Pancreas (tissue), 10 donors: ENCODE measurements at regions not wholly inside any gene's neighbourhood (a gene's known extent, or its start where the extent isn't known, plus 50 kb on each side); places are given as distances from the start of the nearest gene placed in this dataset.
A peak's percentile ranks its signal among the peaks of the same experiment; 100 is the strongest.

ENCODE experiments used
- ATAC-seq, 4 donors: fragments of 200-7000 bp; cut with Tn5 transposase; one replicate each; pipeline versions ENCODE4 v1.8.0 to v1.9.1; 2020; ENCODE audit warnings: mild to moderate bottlenecking in 4 of 4, moderate library complexity in 4 of 4
- DNase-seq, 6 donors: peaks; one replicate each; pipeline ENCODE4 v3.0.0-alpha.2; 2020
- FAIRE-seq: peaks from 2 replicates; lab custom pipeline; 2012; peaks lifted over from hg19 to GRCh38; lab: Jason Lieb, UNC
- H3K27ac ChIP-seq, 4 donors: fragments of 200-600 bp; sonication (generic); 1 replicate in 3 of 4; 2 replicates in 1 of 4; pipeline versions ENCODE4 v1.5.0 to v1.8.0; 2020
- H3K27me3 ChIP-seq, 4 donors: fragments of 200-600 bp; one replicate each; pipeline ENCODE4 v1.8.0; 2021
- H3K36me3 ChIP-seq, 3 donors: fragments of 200-600 bp; sonication (generic) in 1 of 3; one replicate each; pipeline versions ENCODE4 v1.5.0 to v1.8.0; 2020 to 2021
- H3K4me1 ChIP-seq, 3 donors: fragments of 200-600 bp; one replicate each; pipeline ENCODE4 v1.8.0; 2021
- H3K4me3 ChIP-seq, 4 donors: fragments of 200-600 bp; sonication (generic) in 2 of 4; one replicate each; pipeline versions ENCODE4 v1.5.0 to v1.8.0; 2020 to 2021
- H3K9me3 ChIP-seq, 4 donors: fragments of 200-600 bp; one replicate each; pipeline ENCODE4 v1.8.0; 2021
- CTCF ChIP-seq, 4 donors: fragments of 200-600 bp; sonication (generic) in 3 of 4; IDR thresholded peaks; one replicate each; pipeline versions ENCODE4 v1.5.0 to v1.8.0; 2021; ENCODE audit warnings: antibody characterized with exemption in 4 of 4
- WGBS, 2 donors: extraction: QIAGEN DNeasy Blood & Tissue Kit; methylation state at CpG; one replicate each; pipeline ENCODE4 v1.1.7; 2013; 5-methylcytosine and 5-hydroxymethylcytosine counted together
- intact Hi-C, 3 donors: fragments of 100-400 bp; cut with DNase I; formaldehyde crosslinking; loops; one replicate each; pipeline versions ENCODE4 v1.11.1 to v1.14.2; 2022
- donor health status: healthy with polysubstance abuse.
- donor health status: DM: no; HTN: no; CAD: no; lungs with moderate emphysema.
- donor health status: DM: no; HTN: no; CAD: no.
- donor health status: control.
- donor health status: control.
- donor health status: Bipolar disorder and iron deficiency.
- donor health status: DM: yes; HTN: yes; CAD: no.
- donor health status: DM: no; HTN: no; CAD: no.
- donor health status: DM: no; HTN: no; CAD: no.
- donor health status: DM: yes; HTN: yes; CAD: no.

DNA sequence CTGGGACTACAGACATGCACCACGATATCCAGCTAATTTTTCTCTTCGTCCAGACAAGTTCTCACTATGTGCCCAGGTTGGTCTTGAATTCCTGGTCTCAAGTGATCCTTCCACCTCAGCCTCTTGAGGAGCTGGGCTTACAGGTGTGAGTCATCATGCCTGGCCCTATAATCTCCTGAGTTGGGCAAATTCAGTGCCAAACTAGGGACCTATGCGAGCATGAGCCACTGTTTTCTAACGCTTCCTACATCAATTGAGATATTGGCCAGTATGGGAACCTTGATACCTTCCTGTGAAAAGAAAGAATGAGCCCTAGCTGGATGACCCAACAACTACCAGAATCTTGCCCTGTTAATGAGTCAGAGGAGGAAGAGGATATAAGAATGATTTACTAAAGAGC is 585.2 kb downstream of the C12orf50 start:
- no peak overlapping the region for H3K4me3 ChIP-seq
- FAIRE-seq = no peak
- intact Hi-C loops = no loop called here
- no peak for DNase-seq
- H3K4me1 ChIP-seq = no peaks in the 10 kb centered on the region
- no peaks in the 10 kb centered on the region for H3K9me3 ChIP-seq
- no peak for ATAC-seq
- 85 to 91% methylated on average over 4 of the region's 4 CpGs for WGBS, 2 donors
- no peaks in the 10 kb centered on the region for H3K27me3 ChIP-seq
- H3K36me3 ChIP-seq = no peaks in the 10 kb centered on the region
- TF ChIP-seq CTCF (IDR thresholded peaks at IDR 0.05) = no peak
- H3K27ac ChIP-seq = no peak overlapping the region

DNA sequence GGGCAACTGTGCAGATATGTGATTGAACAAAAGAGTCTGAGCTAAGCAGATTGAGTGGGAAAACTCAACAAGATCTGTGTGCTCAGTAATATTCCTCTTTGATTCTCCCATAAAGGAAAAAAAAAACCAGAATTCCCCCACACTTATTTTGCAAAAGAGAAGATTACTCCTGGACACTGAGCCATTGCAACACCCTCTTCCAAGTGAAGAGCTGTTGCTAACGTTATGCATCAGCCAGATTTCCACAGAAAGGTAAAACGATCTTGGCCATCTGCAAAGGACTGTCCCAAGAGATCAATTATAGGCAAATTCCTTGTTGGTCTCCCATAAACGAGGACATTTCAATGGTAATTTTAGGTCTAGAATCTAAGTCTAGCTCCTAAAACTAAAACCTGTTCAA is 587.7 kb downstream of the C12orf50 start:
- no peak for TF ChIP-seq CTCF (IDR thresholded peaks at IDR 0.05)
- Histone ChIP-seq H3K36me3 (no peaks in the 10 kb centered on the region), H3K4me3 (no peak overlapping the region), H3K27me3 (no peaks in the 10 kb centered on the region), H3K27ac (no peak overlapping the region), H3K9me3 (no peaks in the 10 kb centered on the region), H3K4me1 (no peaks in the 10 kb centered on the region)
- no peak for FAIRE-seq
- DNase-seq = no peak
- ATAC-seq = no peak
- WGBS, 2 donors = 40 to 67% methylated on average over 3 of the region's 3 CpGs
- intact Hi-C loops = no loop called here

DNA sequence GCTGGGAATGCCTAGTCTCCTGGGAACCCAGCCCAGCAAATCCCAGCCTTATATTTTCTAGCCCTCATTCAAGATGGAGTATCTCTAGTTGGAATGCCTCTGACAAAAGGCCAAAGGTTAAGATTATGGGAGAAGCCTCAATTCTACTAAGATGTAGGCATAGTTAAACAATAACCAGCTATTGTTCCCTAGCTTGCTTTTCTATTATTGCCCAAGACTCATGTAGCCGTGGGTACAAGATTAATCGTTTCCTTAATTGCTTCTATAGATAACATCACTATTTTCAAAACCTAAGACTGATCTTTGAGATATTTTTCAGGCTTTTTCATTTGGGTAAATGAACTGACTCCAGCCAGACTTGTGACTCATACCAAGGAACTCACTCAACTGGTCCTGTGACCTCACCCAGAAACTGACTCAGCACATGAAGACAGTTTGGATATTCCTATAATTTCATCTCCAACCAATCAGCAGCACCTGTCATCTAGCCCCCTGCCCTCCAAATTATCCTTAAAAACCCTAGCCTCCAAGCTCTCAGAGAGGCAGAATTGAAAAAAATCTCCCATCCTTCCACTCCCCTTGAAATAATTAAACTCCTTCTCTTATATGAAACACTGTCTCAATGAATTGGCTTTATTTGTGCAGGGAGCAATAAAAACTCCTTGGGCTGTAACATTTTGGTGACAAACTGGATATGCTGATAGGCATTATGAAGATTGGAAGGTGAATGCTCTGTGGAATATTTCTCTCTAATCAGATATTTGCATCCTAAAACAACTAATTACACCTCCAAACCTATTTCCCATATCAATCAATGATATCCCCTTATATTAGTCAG is 589.0 kb downstream of the C12orf50 start:
- H3K27ac ChIP-seq = no peak overlapping the region
- ATAC-seq (peak in 3 of 4 donors; percentile 57 to 82 (median 73)), DNase-seq (no peak), FAIRE-seq (no peak)
- no peak for TF ChIP-seq CTCF (IDR thresholded peaks at IDR 0.05)
- H3K4me1 ChIP-seq = no peaks in the 10 kb centered on the region
- no peaks in the 10 kb centered on the region for H3K9me3 ChIP-seq
- no peak overlapping the region for H3K4me3 ChIP-seq
- no peaks in the 10 kb centered on the region for H3K36me3 ChIP-seq
- H3K27me3 ChIP-seq = no peaks in the 10 kb centered on the region
- intact Hi-C loops = no loop called here
- 2 to 11% methylated on average over 2 of the region's 2 CpGs for WGBS, 2 donors

DNA sequence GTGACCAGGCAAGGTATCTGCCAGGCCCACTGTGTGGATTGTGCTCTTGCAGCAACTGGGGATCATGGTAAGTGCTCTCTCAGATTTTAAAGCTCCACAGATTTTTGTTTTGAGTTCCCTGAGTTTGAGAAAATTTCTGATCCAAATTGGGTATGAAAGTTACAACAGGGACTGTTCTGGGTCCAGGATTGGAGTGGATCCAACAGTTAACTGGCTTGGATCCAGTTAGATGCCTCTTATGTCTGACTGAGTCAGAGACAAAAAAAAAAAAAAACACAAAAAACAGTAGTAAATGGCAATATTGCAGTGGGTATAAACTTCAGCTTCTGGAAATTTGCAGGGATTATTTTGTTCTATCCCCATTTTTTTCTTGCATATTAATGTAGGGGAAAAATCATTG is 598.8 kb downstream of the C12orf50 start:
- ATAC-seq = no peak
- Histone ChIP-seq H3K27me3 (no peaks in the 10 kb centered on the region), H3K27ac (no peak overlapping the region), H3K4me1 (no peaks in the 10 kb centered on the region), H3K9me3 (no peaks in the 10 kb centered on the region), H3K36me3 (no peaks in the 10 kb centered on the region), H3K4me3 (no peak overlapping the region)
- no peak for FAIRE-seq
- DNase-seq = no peak
- intact Hi-C loops = no loop called here
- no peak for TF ChIP-seq CTCF (IDR thresholded peaks at IDR 0.05)

DNA sequence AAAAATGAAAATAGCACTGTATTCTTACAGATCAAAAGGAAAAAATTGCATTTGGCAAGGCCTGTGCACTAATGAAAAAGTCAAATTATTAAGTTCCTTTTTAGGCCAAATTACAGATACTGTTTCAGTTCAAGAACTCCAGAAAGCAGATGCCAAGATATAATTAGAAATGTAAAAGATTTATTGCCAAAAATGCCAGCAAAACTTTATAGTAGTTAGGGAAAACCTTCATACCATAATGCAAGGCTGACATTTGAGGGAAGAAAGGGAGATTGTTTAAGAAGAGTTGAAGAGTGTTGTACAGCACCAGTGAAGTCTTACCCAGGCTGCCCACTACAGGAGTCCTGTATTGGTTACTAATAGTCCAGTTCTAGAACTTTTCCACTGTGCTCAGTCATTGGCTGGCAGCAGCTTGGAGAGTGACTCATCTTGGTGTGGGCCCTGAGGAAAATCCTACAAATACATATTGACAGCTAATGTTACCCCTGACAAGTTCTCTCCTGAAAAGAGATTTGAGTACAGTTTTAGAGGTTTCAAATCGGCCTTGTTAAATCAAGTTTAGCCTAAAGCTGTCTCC is 600.4 kb downstream of the C12orf50 start:
- DNase-seq = no peak
- Histone ChIP-seq H3K36me3 (no peaks in the 10 kb centered on the region), H3K4me3 (no peak overlapping the region), H3K4me1 (no peaks in the 10 kb centered on the region), H3K27me3 (no peaks in the 10 kb centered on the region), H3K9me3 (no peaks in the 10 kb centered on the region), H3K27ac (no peak overlapping the region)
- intact Hi-C loops = no loop called here
- FAIRE-seq = no peak
- TF ChIP-seq CTCF (IDR thresholded peaks at IDR 0.05) = no peak
- WGBS, 2 donors = 49 to 67% methylated on average over 1 of the region's 1 CpG
- ATAC-seq = no peak
